ENCODE measurements at regions not wholly inside any gene's neighbourhood (a gene's known extent, or its start where the extent isn't known, plus 50 kb on each side); places are given as distances from the start of the nearest gene placed in this dataset.

DNA sequence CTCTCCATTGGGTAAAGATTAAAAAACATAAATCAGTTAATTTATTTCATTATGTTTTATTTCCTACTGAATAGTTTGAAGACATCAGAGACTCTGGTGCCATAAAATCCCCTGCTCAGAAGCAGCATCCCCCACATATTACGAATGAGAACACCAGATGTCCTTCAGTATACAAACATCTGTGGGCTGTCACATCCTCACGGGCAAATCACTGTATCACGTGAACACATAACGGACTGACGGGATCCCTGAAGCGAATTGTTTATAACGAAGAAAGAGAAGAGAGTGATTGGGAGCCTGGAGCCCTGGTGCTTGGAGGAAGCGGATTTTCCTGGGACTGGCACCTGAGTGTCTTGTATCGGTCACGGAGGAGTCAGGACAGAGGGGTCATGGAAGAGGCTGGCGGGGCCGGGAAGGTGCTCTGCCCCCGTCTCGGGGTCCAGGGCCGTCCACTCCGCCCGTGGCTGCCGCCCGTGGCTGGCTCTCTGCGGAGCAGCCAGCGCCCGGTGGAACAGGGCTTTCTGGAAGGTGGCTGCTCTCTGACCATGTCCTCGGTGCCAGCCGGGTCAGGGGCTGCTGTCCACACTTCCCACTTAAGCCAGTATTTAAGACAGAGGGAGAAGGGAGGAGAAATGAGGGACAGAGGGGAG lies 452.7 kb upstream of the FAT1 start:
- no peak for TF ChIP-seq POLR2A (IDR thresholded peaks at IDR 0.05)
- TF ChIP-seq, protein P1, sequence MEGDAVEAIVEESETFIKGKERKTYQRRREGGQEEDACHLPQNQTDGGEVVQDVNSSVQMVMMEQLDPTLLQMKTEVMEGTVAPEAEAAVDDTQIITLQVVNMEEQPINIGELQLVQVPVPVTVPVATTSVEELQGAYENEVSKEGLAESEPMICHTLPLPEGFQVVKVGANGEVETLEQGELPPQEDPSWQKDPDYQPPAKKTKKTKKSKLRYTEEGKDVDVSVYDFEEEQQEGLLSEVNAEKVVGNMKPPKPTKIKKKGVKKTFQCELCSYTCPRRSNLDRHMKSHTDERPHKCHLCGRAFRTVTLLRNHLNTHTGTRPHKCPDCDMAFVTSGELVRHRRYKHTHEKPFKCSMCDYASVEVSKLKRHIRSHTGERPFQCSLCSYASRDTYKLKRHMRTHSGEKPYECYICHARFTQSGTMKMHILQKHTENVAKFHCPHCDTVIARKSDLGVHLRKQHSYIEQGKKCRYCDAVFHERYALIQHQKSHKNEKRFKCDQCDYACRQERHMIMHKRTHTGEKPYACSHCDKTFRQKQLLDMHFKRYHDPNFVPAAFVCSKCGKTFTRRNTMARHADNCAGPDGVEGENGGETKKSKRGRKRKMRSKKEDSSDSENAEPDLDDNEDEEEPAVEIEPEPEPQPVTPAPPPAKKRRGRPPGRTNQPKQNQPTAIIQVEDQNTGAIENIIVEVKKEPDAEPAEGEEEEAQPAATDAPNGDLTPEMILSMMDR (IDR thresholded peaks at IDR 0.05) = no peak
